AG04449 (cell line): ENCODE measurements at regions not wholly inside any gene's neighbourhood (a gene's known extent, or its start where the extent isn't known, plus 50 kb on each side); places are given as distances from the start of the nearest gene placed in this dataset.

Experiments used
- CTCF ChIA-PET: fragments of 350-600 bp; formaldehyde crosslinking; extraction: SDS; loops from one replicate; lab custom pipeline; 2021; ENCODE audit warnings: antibody characterized with exemption; lab: Yijun Ruan, JAX
- POLR2A ChIA-PET: fragments of 400-600, 350-600 bp; formaldehyde crosslinking; extraction: SDS; loops from one replicate; lab custom pipeline; 2020; ENCODE audit warnings: antibody characterized with exemption, inconsistent platforms; lab: Yijun Ruan, JAX
- DNase-seq: peaks from one replicate; pipeline ENCODE4 v3.0.0-alpha.2; 2010; ENCODE audit warnings: low read depth, low spot score
- H3K4me3 ChIP-seq: 2 replicates; pipeline ENCODE4 v1.5.1; 2011; ENCODE audit warnings: low read depth, mild to moderate bottlenecking, control low read depth, low read length
- TF ChIP-seq, protein P1 (sequence below): IDR thresholded peaks from one replicate; pipeline ENCODE4 v1.5.1; 2011; ENCODE audit warnings: mild to moderate bottlenecking, moderate library complexity, low read length, control low read depth, inconsistent platforms; ENCODE audit not compliant: insufficient read depth; ENCODE audit errors: missing control alignments

DNA sequence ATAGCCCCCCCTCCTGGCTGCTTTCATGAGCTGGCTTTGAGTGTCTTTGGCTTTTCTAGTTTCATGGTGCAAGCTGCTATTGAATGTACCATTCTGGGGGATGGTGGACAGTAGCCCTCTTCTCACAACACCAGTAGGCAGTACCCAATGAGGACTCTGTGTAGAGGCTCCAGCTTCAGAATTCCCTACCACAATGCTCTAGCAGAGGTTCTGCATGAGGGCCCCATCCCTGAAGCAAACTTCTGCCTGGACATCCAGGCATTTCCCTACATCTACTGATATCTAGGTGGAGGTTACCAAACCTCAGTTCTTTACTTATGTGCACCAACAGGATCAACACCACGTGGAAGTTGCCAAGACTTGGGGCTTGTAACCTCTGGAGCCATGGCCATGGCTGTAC lies 1742.9 kb downstream of the SI start:
- CTCF ChIA-PET: no interaction called here
- TF ChIP-seq, protein P1, sequence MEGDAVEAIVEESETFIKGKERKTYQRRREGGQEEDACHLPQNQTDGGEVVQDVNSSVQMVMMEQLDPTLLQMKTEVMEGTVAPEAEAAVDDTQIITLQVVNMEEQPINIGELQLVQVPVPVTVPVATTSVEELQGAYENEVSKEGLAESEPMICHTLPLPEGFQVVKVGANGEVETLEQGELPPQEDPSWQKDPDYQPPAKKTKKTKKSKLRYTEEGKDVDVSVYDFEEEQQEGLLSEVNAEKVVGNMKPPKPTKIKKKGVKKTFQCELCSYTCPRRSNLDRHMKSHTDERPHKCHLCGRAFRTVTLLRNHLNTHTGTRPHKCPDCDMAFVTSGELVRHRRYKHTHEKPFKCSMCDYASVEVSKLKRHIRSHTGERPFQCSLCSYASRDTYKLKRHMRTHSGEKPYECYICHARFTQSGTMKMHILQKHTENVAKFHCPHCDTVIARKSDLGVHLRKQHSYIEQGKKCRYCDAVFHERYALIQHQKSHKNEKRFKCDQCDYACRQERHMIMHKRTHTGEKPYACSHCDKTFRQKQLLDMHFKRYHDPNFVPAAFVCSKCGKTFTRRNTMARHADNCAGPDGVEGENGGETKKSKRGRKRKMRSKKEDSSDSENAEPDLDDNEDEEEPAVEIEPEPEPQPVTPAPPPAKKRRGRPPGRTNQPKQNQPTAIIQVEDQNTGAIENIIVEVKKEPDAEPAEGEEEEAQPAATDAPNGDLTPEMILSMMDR: no peak
- no peak for DNase-seq
- POLR2A ChIA-PET: no interaction called here
- no peak overlapping the region for H3K4me3 ChIP-seq

DNA sequence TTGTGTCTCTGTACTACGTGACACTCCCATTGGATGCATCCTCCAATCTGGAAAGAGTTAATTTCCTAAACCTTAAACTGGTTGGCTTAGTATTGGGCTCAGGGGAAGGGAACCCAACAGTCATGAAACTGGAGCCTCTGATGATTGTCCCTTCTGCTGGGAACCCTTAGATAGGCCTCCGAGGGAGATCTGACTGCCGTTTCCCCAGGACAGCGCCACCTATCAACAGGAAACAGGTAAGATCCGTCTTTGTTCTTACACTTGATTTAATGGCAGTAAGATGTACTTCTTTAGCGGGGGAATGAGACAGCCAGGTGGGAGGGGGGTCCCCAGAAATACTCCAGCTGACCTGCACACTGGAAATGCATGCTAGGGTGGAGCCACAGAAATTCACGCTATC lies 1749.6 kb downstream of the SI start:
- no peak for DNase-seq
- H3K4me3 ChIP-seq: no peak overlapping the region
- ChIA-PET POLR2A (no interaction called here), CTCF (no interaction called here)
- TF ChIP-seq, protein P1: no peak

DNA sequence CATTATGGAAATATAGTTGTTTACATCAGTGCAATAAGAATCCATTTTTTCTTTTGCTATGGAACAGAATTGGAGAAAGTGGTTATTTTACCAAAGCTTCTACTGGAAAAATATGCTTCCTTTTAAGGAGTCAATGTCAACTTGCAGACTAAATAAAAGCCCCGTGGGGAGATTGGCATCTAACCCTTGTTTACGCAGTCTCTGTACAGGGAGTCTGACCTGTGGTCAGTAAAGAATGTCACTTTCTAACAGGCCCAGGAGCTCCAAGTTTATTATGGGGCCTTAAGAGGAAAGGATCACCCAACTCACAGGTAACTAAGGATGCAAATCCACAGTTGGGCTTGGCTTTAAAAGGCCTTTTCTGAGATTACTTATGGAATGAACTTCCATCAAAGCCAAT lies 1751.2 kb downstream of the SI start:
- ChIA-PET CTCF (no interaction called here), POLR2A (no interaction called here)
- DNase-seq: no peak
- no peak overlapping the region for H3K4me3 ChIP-seq
- TF ChIP-seq, protein P1: no peak

DNA sequence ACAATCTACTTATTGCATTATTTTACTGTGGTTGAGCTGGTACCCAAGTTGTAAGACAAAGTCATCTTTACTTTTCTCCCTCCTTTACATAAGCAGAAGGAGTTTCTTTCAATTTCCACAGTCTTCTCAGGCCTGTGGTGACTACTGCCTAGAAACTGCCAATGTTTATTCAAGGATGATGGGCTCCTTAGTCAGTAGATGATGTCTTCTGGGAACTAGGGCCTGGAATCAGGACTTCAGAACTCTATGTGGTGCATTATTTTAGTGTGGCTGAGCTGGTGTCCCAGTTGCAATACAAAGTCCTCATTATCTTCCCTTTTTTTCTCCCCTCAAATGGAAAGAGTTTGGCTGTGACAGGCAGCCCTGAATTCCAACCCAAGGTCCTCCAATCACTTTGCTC lies 1762.5 kb downstream of the SI start:
- ChIA-PET CTCF (no interaction called here), POLR2A (no interaction called here)
- TF ChIP-seq, protein P1: no peak
- no peak overlapping the region for H3K4me3 ChIP-seq
- DNase-seq: no peak

DNA sequence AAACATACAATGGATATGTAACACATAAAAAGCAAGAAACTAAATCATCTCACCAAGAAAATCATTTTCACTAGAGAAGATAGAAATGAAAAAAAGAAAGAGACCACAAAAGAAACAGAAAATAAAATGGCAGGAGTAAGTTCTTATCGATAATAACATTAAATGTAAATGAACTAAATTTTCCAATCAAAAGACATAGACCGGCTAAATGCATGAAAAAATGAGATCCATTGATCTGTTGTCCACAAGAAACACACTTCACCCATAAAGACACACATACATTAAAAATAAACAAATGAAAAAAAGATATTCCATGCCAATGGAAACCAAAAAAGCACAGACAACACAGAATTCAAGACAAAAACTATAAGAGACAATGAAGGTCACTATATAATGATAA lies 1771.9 kb downstream of the SI start:
- H3K4me3 ChIP-seq: no peak overlapping the region
- CTCF ChIA-PET: no interaction called here
- TF ChIP-seq, protein P1: no peak
- no peak for DNase-seq
- POLR2A ChIA-PET: no interaction called here

DNA sequence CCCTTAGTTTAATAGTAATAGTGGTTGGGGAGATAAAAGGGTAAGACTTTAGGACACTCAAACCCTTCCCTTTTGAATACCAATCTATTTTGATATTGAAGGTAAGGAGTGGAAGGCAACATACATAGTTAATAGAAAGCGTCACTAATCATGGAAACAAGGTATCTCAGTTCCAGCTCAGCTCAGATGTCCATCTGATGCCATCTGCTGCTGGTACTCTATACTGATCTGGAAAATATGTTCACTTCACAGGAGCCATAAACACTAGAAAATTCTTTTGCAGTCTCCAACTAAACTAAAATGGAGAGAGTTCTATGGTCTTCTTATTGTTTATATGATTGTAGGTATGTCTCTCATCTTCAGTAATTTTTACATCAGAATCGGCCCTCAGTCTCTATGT lies 1777.1 kb downstream of the OTOL1 start:
- TF ChIP-seq, protein P1: no peak
- CTCF ChIA-PET: no interaction called here
- POLR2A ChIA-PET: no interaction called here

More for the DNA sequence above, 1777.1 kb downstream of the OTOL1 start:
- DNase-seq: no peak
- H3K4me3 ChIP-seq: no peak overlapping the region
